ENCODE measurements at regions not wholly inside any gene's neighbourhood (a gene's known extent, or its start where the extent isn't known, plus 50 kb on each side); places are given as distances from the start of the nearest gene placed in this dataset.
A peak's percentile ranks its signal among the peaks of the same experiment; 100 is the strongest.

DNA sequence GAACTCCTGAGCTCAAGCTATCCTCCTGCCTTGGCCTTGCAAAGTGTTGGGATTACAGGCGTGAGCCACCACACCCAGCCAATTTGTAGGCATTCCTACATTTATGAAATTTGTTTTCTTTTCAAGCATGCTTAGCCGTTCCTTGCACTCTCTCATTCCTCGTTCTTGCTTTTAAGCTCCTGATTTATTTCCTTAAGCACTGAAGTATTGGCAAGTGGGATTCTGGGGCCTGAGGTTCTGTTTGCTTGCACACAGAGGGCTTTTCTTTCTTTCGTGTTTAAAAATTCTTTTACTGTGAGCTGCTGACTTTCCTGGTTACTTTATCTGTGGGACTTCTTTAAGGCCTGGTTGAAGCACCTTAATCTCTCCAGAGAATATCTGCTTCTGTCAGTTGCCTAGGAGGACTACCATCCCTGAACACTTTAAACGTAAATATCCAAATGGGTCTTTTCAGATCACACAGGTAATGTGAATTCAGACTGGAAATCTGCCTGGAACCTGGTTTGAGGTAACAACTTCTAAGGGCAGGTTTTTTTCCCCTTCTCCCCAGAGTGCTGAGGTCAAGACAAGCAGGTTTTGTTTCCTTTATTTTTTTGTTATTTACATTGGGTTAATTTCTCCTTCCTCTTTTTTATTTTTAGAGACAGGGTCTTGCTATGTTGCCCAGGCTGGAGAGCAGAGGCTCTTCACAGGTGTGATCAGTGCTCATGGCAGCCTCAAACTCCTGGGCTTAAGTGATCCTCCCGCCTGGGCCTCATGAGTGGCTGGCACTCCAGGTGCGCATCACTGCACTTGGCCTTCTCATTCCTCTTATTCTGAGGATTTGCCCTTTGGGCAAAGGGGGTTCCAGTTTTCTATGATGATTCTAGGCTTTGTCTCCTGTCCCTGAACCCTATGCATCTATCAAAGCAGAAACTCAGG lies 102.9 kb downstream of the PFKFB3 start:
- DNase-seq, result no peak

DNA sequence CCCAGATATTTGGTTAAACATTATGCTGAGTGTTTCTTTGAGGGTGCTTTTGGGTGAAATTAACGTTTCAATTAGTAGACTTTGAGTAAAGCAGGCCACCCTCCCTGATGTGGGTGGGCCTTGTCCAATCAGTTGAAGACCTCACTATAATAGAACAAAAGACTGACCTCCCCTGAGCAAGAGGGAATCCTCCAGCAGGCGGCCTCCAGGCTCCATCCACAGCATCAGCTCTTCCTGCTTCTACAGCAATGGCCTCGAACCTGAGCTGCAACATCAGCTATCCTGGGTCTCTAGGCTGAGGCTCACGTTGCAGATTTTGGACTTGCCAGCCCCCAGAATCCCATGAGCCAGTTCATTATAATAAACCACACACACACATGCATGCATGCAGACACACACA lies 104.2 kb downstream of the PFKFB3 start:
- no peak for DNase-seq

- no peak for DNase-seq
Measured at GRCh38 chr10:6309816-6310215, 107.1 kb downstream of the PFKFB3 start.

DNA sequence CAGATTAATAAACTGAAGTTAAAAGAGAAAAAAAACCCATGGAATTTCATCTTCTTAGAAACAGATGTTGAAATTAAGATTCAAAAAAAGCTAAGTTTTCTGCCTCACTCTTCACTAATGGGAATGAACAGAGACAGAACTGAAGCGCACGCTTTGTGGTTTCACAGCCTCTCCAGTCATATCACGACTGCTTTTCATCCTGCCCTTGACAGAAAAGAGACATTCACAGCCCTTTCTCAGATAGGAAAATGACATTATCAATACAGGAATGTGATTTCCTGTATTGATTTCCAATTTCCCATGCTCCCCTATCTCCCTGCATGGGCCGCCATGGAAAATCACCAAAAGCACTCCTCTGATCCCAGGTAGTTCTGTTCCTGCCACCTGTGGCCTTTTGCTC lies 108.2 kb downstream of the PFKFB3 start:
- peak; percentile 51 for DNase-seq

GRCh38 chr10:6311700-6312330 lies 109.1 kb downstream of the PFKFB3 start:
- DNase-seq, result no peak

- no peak for DNase-seq
Measured at GRCh38 chr10:6312636-6313035, 109.9 kb downstream of the PFKFB3 start.

- no peak for DNase-seq
Measured at GRCh38 chr10:6313111-6313895, 110.6 kb downstream of the PFKFB3 start.

- no peak for DNase-seq
Measured at GRCh38 chr10:6314620-6315205, 112.0 kb downstream of the PFKFB3 start.

DNA sequence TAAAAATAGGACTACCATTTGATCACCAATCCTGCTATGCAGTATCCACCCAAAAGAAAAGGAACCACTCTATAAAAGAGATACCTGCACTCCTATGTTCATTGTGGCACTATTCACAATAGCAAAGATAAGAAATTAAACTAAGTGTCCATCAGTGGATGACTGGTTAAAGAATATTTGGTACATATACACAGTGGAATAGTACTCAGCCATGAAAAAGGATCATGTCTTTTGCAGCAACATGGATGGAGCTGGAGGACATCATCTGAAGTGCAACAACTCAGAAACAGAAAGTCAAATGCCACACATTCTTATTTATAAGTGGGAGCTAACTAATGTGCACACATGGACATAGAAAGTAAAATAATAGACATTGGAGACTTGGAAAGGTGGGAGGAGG lies 116.4 kb downstream of the PFKFB3 start:
- DNase-seq, result no peak

- DNase-seq, result no peak
Measured at GRCh38 chr10:6320320-6321010, 117.7 kb downstream of the PFKFB3 start.

GRCh38 chr10:6321880-6322279 lies 119.1 kb downstream of the PFKFB3 start:
- no peak for DNase-seq

DNA sequence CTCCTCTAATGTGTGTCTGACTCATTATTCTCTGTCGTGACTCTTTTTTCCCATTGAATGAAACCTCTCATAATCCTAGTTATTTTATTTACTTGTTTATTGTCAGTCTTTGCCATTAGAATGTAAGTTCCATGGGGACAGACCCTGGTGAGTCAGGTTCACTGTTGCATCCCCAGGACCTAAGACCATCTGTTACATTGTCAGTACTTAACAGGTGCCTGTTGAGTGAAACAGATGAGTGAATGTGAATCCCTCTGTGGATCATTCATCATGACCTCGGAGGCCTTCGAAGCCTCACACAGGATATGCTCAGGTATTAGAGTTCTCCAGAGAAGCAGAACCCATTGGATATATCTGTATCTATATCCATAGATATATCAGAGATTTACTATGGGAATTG lies 120.1 kb downstream of the PFKFB3 start:
- DNase-seq, result no peak

- DNase-seq, result no peak
Measured at GRCh38 chr10:6327961-6328698, 125.4 kb downstream of the PFKFB3 start.

GRCh38 chr10:6328699-6329423 lies 126.1 kb downstream of the PFKFB3 start:
- no peak for DNase-seq

DNA sequence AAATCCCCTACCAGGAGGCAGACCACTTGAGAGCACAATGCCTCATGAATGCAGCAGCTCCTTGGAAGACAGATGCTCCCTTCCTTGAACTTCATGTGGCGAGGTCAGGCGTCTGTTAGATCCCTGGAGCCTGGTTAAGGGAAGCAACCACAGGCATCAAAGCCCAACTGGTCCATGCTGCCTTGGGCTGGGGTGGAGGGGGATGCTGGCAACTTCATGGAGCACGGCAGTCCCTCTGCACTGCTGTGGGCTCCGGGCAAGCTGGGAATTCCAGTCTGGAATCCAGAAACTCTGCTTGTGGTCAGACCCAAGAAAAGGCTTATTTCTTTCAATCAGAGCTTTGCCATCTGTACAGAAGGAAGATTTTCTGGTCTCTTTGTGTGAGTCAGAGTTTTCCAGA lies 130.4 kb downstream of the PFKFB3 start:
- DNase-seq, result no peak

DNA sequence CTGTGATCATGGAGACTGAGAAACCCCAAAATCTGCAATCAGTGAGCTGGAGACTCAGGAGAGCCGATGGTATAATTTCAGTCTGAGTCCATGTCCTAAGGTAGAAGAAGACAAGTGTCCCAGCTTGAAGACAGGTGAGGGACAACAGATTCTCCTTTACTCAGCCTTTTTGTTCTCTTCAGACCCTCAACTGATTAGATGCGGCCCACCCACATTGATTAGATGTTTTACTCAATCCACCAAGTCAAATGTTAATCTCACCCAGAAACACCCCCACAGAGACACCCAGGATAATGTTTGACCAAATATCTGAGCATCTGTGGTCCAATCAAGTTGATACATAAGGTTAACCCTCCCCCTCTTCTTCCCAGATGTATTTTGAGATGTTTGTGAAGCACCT lies 131.2 kb downstream of the PFKFB3 start:
- DNase-seq, result no peak

DNA sequence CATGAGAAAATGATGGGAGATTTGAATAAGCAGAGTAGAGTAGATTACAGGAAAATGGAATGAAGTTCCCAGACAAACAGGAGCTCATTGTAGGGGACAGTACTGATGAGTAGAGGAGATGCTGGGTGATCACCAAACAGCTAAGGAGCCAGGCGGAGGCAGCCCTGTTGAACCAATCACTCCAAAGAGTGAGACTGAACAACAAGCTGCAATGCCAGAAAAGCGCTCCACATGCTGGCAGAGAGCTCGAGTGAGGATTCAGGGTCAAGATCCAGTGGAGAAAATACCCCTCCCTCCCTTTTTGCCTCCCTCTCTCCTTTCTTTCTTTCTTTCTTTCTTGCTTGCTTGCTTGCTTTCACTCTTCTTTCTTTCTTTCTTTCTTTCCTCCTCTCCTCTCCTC lies 133.3 kb downstream of the PFKFB3 start:
- DNase-seq, result no peak

GRCh38 chr10:6337382-6337781 lies 134.7 kb downstream of the PFKFB3 start:
- DNase-seq, result no peak

DNA sequence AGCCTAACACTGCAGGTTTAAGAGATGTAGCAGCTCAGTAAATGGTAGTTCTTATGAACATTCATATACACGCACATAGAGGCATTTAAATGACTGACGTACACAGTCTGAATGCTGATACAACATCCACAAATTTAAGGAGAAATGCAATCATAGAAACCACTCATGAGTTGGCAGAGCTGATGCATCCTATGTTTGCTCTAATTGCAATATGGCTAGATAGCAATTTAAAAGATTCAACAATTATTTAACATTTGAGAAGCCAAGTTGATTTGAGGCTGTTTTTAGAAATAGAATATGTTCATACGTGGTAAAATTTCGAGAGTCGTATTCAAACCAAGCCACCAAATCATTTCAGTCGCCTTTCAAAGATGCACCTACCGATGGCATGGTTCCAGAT lies 135.6 kb downstream of the PFKFB3 start:
- DNase-seq, result no peak

DNA sequence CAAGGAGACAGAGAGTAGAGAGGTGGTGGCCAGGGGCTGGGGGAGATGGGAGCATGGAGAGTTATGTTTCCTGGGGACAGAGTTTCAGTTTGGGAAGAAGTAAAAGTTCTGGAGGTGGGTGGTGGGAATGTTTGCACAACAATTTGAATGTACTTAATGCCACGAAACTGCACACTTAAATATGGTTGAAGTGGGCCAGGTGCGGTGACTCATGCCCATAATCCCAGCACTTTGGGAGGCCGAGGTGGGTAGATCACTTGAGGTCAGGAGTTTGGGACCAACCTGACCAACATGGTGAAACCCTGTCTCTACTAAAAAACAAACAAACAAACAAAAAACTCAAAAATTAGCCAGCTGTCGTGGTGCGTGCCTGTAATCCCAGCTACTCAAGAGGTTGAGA lies 137.2 kb downstream of the PFKFB3 start:
- no peak for DNase-seq

GRCh38 chr10:6342096-6342685 lies 139.5 kb downstream of the PFKFB3 start:
- no peak for DNase-seq

Data from activated CD4-positive, alpha-beta T cell treated with anti-CD3 and anti-CD28 coated beads, Interleukin-2, amount 50 U/mL, for 16 hours (primary cell).